Stimulated activated naive B cell treated with anti-CD40 and anti-IgM and Interleukin-4, amounts not matched to agents 10 μg/mL and 1 μg/mL and 100 μg/mL, for 72 hours (primary cell): ENCODE measurements at regions not wholly inside any gene's neighbourhood (a gene's known extent, or its start where the extent isn't known, plus 50 kb on each side); places are given as distances from the start of the nearest gene placed in this dataset.

Source experiments
- ATAC-seq, 2 donors: fragments of 150-1000 bp; cut with Tn5 transposase; replicated peaks; 2 replicates each; pipeline ENCODE4 v1.10.0; 2021; ENCODE audit warnings: moderate library complexity in 1 of 2
- DNase-seq: peaks from one replicate; pipeline ENCODE4 v3.0.0; 2021
- H3K27ac Mint-ChIP-seq: one replicate; pipeline ENCODE4 v1.8.0; 2022; ENCODE audit warnings: mild to moderate bottlenecking, mixed read lengths
- H3K27me3 Mint-ChIP-seq, 2 donors: one replicate each; pipeline ENCODE4 v1.8.0; 2022; ENCODE audit warnings: mixed read lengths in 2 of 2
- H3K36me3 Mint-ChIP-seq, 2 donors: one replicate each; pipeline ENCODE4 v1.8.0; 2022; ENCODE audit warnings: mixed read lengths in 2 of 2, mild to moderate bottlenecking in 1 of 2
- H3K4me1 Mint-ChIP-seq, 2 donors: one replicate each; pipeline ENCODE4 v1.8.0; 2022; ENCODE audit warnings: mixed read lengths in 2 of 2, mild to moderate bottlenecking in 1 of 2
- H3K4me3 Mint-ChIP-seq, 2 donors: one replicate each; pipeline ENCODE4 v1.8.0; 2022; ENCODE audit warnings: mild to moderate bottlenecking in 2 of 2, mixed read lengths in 2 of 2, moderate library complexity in 1 of 2
- H3K9me3 Mint-ChIP-seq, 2 donors: one replicate each; pipeline ENCODE4 v1.8.0; 2022; ENCODE audit warnings: mixed read lengths in 2 of 2, mild to moderate bottlenecking in 1 of 2

DNA sequence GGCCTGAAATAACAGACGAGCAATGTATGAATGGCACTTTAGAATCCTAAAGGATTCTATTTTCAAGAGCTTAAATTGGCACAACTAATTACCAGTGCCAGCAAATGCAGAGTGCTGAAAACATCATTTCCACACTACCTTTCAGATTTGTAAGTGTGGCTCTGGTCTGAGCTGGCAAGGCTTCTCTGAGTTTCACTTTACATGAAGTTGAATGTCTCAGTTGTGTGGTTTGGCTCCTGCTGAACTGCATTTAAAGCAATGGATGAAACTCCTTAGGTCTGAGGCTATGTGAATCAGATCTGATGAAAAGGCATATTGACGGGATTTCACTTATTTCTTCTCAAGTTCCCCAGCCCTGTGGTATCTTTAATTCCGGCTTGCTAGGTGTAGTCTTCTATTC lies 114.8 kb upstream of the PTGFR start:
- no peak for DNase-seq
- Mint-ChIP-seq H3K27ac (no peak overlapping the region), H3K36me3 (no peaks in the 10 kb centered on the region), H3K4me3 (no peak overlapping the region), H3K9me3 (peaks cover 0 to 4% of the 10 kb centered on the region in 2 donors), H3K4me1 (no peaks in the 10 kb centered on the region), H3K27me3 (no peaks in the 10 kb centered on the region)
- no peak for ATAC-seq

DNA sequence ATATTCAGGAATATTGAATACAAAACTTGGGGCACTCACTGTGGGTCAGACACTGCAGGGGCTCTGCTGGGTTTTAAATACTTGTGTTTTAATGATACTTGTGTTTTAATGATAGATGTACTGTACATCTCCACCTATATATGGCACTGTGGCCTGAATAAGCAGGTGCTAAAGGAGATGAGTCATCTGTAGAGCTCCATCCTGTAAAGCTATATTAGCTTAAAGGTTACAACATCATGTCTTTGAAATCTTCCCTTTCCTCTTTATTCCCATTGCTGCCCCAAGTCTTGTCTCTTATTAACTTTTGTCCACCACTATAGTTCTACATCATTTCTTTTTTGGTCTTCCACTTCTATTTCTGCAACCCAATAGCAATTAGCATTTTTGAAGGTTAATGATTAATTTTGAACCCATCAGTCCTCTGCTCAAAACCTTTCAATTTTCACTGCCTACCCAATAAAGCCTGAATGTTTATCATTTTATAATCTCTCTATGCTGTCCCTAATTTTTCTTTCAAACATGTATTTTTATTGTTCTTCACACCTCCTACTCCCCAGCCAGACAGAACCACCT lies 113.3 kb upstream of the PTGFR start:
- no peaks in the 10 kb centered on the region for H3K27me3 Mint-ChIP-seq
- H3K27ac Mint-ChIP-seq = no peak overlapping the region
- no peak overlapping the region for H3K4me3 Mint-ChIP-seq
- H3K36me3 Mint-ChIP-seq = no peaks in the 10 kb centered on the region
- ATAC-seq = no peak
- no peak for DNase-seq
- H3K4me1 Mint-ChIP-seq = no peaks in the 10 kb centered on the region
- H3K9me3 Mint-ChIP-seq = peaks cover 0 to 2% of the 10 kb centered on the region in 2 donors

DNA sequence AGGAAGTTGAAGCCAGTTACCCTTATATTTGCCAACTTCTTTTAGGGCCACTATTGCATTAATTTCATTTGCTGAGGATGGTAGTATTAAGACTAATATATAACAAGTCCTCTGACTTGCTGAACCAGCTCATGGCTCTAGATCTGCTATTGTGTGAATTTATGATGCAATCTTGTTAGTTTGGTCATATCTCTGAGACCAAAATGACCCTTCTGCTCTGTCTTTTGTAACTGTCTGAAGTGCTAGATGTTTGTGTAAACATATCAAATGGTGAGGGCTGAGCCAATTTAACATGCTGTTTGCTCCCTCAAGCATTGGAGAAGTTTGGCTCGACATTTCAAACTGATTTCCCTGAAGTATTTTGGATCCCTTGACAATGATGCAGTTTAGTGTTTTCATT lies 106.9 kb upstream of the PTGFR start:
- Mint-ChIP-seq H3K27ac (no peak overlapping the region), H3K27me3 (no peaks in the 10 kb centered on the region), H3K4me3 (no peak overlapping the region), H3K4me1 (no peaks in the 10 kb centered on the region), H3K36me3 (no peaks in the 10 kb centered on the region), H3K9me3 (peaks cover 0 to under 1% of the 10 kb centered on the region in 2 donors)
- no peak for DNase-seq
- ATAC-seq = no peak

DNA sequence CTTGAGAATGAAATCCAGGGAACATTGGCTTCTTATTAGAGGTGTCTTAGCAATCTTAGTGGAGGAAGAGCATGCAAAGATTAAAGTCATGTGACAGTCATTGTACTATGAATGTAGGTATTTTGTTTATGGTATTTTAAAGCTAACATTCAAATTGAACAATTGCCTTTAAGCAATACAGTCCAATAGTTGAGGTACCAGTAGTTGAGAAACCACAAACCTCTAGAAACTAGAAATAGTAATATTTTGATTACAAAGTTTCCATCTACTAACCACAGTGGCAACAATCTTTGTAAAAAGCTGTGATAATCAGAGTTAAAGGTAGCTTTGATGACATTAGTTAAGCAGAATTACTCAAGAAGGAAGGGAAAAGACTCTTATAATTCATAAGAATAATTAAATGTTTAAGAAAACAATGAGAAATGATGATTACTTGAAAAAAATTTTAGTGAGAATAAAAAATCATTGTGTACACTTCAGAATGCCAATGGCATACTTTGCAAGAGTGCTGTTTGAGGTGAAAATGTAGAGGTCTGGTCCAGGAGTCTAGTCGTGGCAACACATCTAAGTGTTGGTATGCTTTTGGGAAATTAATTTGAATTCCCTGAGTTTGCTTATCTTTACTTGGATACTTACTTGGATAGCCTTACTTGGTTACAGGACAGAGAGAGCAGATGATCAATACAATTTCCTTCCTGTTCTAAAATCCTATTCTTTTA lies 104.9 kb upstream of the PTGFR start:
- Mint-ChIP-seq H3K4me3 (no peak overlapping the region), H3K36me3 (no peaks in the 10 kb centered on the region), H3K9me3 (peaks cover 0 to 1% of the 10 kb centered on the region in 2 donors), H3K27me3 (no peaks in the 10 kb centered on the region), H3K27ac (no peak overlapping the region), H3K4me1 (no peaks in the 10 kb centered on the region)
- DNase-seq (no peak), ATAC-seq (no peak)

DNA sequence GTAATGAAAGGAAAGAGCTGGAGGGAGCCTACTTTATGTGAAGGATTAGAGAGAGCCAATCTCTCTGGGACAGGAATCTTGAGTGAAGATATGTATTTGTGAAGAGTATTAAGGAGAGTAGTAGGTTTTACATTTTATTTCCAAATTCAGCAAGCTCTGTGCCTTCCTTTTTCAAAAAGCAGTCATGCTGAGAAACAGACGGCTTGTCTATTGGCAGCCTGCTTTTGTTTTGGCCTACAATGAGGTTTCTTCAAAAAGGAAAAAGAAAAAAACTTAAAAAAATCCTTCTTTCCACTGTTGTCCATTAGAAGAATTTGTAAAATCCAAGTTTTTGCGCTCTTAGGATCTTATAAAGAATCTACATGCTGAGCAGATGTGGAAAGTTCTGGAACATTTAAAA lies 103.6 kb upstream of the PTGFR start:
- Mint-ChIP-seq H3K4me1 (no peaks in the 10 kb centered on the region), H3K27ac (no peak overlapping the region), H3K27me3 (no peaks in the 10 kb centered on the region), H3K36me3 (no peaks in the 10 kb centered on the region), H3K9me3 (peaks cover 0 to 1% of the 10 kb centered on the region in 2 donors), H3K4me3 (no peak overlapping the region)
- DNase-seq = no peak
- ATAC-seq = no peak

DNA sequence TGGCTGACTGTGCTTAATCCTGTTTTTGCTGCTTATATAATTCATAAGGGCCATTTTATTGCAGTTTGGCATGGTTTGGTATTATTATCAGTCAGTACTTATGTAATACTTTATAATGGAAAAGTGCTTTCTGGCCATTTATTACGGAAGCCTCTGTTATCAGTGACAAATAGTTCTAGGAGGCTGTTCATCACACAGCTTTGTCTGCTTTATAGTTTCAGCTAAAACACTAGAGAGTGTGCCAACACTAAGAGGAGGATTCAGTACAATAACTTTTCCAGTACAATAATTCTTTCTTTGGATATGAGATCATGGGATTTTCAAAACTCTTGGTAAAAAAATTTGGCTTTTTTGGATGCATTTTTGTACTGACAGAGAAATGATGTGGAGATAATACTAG lies 102.9 kb upstream of the PTGFR start:
- ATAC-seq = no peak
- Mint-ChIP-seq H3K36me3 (no peaks in the 10 kb centered on the region), H3K27me3 (no peaks in the 10 kb centered on the region), H3K27ac (no peak overlapping the region), H3K9me3 (peaks cover 4 to 5% of the 10 kb centered on the region in 2 donors), H3K4me1 (no peaks in the 10 kb centered on the region), H3K4me3 (no peak overlapping the region)
- no peak for DNase-seq

DNA sequence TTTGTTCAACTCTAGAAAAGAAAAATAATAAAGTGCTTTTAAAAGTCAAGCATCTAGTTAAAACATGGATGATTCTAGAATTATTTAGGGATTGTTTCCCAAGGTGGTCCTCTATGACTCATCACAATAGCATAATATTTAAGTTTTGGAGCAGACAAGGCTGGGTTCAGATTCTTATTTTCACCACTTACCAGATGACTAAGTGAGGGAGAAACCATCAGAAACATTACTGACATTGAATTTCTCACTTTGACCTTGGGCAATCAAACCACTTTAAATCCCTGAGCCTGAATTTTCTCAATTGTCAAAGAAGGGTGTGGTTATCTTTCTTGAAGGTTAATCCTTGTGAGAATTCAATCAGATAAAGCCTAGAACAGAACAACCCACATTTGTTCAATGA lies 102.5 kb upstream of the PTGFR start:
- Mint-ChIP-seq H3K27me3 (no peaks in the 10 kb centered on the region), H3K4me1 (no peaks in the 10 kb centered on the region), H3K9me3 (peaks cover 4 to 5% of the 10 kb centered on the region in 2 donors), H3K27ac (no peak overlapping the region), H3K4me3 (no peak overlapping the region), H3K36me3 (no peaks in the 10 kb centered on the region)
- no peak for DNase-seq
- no peak for ATAC-seq

DNA sequence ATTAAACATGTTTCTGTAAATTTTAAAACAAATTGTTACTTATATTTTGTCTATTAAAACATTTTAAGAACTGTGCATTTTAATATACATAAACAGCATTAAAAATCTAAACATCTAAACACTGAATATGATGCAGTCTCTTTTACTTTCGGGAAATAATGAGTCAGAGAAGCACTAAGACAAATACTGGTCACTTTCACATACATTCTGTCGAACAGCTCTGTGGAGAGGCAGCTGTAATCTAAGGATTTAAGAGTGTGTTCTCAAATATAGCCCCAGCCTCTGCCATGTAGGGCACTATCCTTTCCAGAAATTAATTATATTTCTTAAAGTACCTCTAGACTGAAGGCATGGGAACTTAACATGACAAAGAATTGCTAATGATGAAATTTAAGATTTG lies 89.6 kb upstream of the PTGFR start:
- H3K9me3 Mint-ChIP-seq = peaks cover 0 to 2% of the 10 kb centered on the region in 2 donors

DNA sequence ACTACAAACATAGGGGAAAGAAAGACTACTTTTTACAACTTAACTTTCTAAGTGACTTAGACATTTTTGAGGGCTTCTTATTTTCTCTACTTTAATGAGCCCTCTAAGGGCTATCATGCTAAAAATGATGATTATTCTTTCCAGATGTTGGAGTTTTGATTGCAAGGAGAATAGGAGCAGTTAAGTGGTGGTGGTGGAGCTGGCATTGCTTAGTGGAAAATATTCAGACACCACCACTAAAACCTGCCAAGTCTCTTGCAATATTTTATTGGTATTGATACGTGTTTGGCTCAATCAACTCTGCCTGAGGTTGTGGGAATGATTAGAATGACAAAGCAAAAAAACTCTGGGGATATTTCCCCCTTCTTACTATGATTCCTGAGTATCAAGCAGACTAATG lies 82.6 kb upstream of the PTGFR start:
- no peak for ATAC-seq
- H3K4me3 Mint-ChIP-seq = no peak overlapping the region
- no peaks in the 10 kb centered on the region for H3K27me3 Mint-ChIP-seq
- H3K36me3 Mint-ChIP-seq = no peaks in the 10 kb centered on the region
- H3K27ac Mint-ChIP-seq = no peak overlapping the region
- peaks cover 8 to 12% of the 10 kb centered on the region in 2 donors for H3K9me3 Mint-ChIP-seq
- no peak for DNase-seq
- H3K4me1 Mint-ChIP-seq = no peaks in the 10 kb centered on the region

More for the DNA sequence above, 89.6 kb upstream of the PTGFR start:
- no peak overlapping the region for H3K4me3 Mint-ChIP-seq
- DNase-seq (no peak), ATAC-seq (no peak)
- H3K4me1 Mint-ChIP-seq = no peaks in the 10 kb centered on the region
- no peaks in the 10 kb centered on the region for H3K27me3 Mint-ChIP-seq
- no peaks in the 10 kb centered on the region for H3K36me3 Mint-ChIP-seq
- H3K27ac Mint-ChIP-seq = no peak overlapping the region

DNA sequence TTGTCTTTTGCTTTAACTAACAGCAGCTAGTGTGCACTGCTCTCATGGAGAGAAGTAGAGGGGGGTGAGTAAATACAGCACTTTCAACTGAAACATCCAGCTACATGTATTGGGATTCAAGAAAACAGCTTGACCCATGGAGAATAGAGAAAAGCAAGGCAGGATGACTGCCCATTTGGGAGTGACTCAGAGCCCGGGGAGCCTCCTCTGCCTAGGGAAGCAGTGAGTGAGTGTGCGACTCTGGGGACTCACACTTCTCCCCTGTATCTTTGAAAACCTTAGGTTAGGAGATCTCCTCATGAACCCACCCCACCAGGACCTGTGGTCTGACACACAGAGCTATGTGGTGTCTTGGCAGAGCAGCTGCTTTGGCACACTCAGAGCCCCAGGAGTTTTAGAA lies 82.0 kb upstream of the PTGFR start:
- Mint-ChIP-seq H3K27ac (no peak overlapping the region), H3K4me1 (no peaks in the 10 kb centered on the region), H3K27me3 (no peaks in the 10 kb centered on the region), H3K36me3 (no peaks in the 10 kb centered on the region), H3K9me3 (peaks cover 8 to 12% of the 10 kb centered on the region in 2 donors), H3K4me3 (no peak overlapping the region)
- ATAC-seq (no peak), DNase-seq (no peak)

DNA sequence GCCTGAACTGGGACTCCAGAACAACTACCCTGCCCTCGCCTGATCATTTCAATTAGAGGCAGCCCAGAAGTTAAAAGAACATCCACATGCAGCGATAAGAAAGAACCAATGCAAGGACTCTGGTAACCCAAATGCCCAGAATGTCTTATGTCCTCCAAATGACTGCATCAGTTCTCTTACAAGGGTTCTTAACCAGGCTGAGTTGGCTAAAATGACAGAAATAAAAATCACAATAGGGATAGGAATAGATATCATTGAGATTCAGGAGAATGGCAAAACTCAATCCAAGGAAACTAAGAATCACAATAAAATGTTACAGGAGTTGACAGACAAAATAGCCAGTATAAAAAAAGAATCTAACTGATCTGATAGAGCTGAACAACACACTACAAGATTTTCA lies 80.1 kb upstream of the PTGFR start:
- Mint-ChIP-seq H3K27me3 (no peaks in the 10 kb centered on the region), H3K4me1 (no peaks in the 10 kb centered on the region), H3K36me3 (no peaks in the 10 kb centered on the region), H3K9me3 (peaks cover 6 to 12% of the 10 kb centered on the region in 2 donors), H3K4me3 (no peak overlapping the region), H3K27ac (no peak overlapping the region)
- no peak for DNase-seq
- ATAC-seq = no peak

DNA sequence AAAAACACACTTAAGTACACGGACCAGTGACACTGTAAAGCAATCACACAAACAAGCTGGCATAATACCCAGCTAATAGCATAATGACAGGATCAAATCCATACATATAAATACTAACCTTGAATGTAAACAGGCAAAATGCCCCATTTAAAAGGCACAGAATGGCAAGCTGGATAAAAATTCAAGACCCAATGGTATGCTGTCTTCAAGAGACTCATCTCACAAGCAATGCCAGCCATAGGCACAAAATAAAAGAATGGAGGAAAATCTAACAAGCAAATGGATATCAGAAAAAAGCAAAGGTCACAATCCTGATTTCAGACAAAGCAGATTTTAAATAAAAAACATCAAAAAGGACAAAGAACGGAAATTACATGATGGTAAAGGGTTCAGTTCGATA lies 79.1 kb upstream of the PTGFR start:
- Mint-ChIP-seq H3K27ac (no peak overlapping the region), H3K9me3 (peaks cover 6 to 12% of the 10 kb centered on the region in 2 donors), H3K27me3 (no peaks in the 10 kb centered on the region), H3K36me3 (no peaks in the 10 kb centered on the region), H3K4me1 (no peaks in the 10 kb centered on the region), H3K4me3 (no peak overlapping the region)
- ATAC-seq (no peak), DNase-seq (no peak)

DNA sequence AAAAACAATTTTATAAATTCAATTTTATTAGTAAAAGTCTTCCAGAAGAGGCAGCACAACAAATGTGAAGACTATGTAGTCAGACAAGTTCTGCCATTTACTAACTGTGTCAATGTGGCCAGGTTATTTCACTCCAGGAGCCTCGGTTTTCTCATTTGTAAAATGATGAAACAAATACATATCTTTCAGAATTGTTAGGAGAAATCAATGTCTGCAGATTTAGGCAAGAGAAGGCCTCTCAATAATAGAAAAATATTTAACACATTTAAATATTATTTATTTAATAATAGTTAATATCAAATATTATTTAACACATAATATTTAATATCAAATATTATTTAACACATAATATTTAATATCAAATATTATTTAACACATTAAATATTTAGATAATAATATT lies 75.6 kb upstream of the PTGFR start:
- H3K4me1 Mint-ChIP-seq = no peaks in the 10 kb centered on the region
- DNase-seq (no peak), ATAC-seq (no peak)
- no peaks in the 10 kb centered on the region for H3K27me3 Mint-ChIP-seq
- no peak overlapping the region for H3K27ac Mint-ChIP-seq
- no peaks in the 10 kb centered on the region for H3K36me3 Mint-ChIP-seq
- peaks cover 6 to 12% of the 10 kb centered on the region in 2 donors for H3K9me3 Mint-ChIP-seq
- no peak overlapping the region for H3K4me3 Mint-ChIP-seq

DNA sequence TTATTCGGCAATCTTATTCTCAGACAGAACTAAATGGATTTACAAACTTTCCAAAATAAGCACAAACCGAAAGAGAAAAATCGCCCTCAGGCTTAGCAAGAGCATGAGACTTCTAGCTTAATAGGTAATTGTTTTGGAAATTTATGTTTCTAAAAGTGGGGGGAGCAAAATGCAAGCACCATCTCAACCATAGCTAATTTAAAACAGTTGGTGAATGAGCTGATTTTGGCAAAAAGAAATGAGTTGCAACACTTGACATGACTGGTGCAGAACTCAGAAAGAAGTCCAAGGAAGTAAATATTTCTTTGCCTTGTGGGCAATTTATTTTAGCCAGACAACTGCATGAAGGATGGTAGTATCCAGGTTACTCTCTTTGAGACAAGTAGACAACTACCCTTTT lies 71.5 kb upstream of the PTGFR start:
- Mint-ChIP-seq H3K36me3 (peaks cover 0 to 2% of the 10 kb centered on the region in 2 donors), H3K4me3 (no peak overlapping the region), H3K27ac (no peak overlapping the region), H3K27me3 (no peaks in the 10 kb centered on the region), H3K9me3 (peaks cover 2 to 4% of the 10 kb centered on the region in 2 donors), H3K4me1 (no peaks in the 10 kb centered on the region)
- DNase-seq (no peak), ATAC-seq (no peak)

DNA sequence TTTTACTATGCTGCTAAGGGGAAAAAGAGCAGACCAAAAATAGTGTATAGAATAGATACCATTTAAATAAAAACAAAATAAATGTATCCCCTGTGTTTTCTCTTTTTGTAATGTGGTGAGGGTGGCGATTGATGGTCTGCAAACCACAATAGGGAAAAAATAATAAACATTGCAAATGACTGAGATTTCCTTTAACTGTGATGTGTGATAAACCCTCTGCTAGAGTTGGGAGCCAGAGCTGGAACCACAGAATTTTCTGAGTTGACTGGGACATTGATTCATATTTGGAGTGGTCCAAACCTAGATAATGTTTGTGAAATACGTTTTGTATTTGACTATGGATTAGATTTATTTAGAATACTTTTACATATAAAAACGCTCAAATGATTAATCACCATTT lies 70.6 kb upstream of the PTGFR start:
- no peak overlapping the region for H3K27ac Mint-ChIP-seq
- no peak overlapping the region for H3K4me3 Mint-ChIP-seq
- H3K27me3 Mint-ChIP-seq = no peaks in the 10 kb centered on the region
- peaks cover 0 to 2% of the 10 kb centered on the region in 2 donors for H3K36me3 Mint-ChIP-seq
- H3K9me3 Mint-ChIP-seq = peaks cover 2 to 4% of the 10 kb centered on the region in 2 donors
- H3K4me1 Mint-ChIP-seq = no peaks in the 10 kb centered on the region
- DNase-seq (no peak), ATAC-seq (no peak)
